ENCODE measurements at regions not wholly inside any gene's neighbourhood (a gene's known extent, or its start where the extent isn't known, plus 50 kb on each side); places are given as distances from the start of the nearest gene placed in this dataset.
"Not testable (repeated sequence)": the region's sequence is repeated elsewhere in the genome, so short reads cannot be mapped to it uniquely, and the experiment has no call there.

DNA sequence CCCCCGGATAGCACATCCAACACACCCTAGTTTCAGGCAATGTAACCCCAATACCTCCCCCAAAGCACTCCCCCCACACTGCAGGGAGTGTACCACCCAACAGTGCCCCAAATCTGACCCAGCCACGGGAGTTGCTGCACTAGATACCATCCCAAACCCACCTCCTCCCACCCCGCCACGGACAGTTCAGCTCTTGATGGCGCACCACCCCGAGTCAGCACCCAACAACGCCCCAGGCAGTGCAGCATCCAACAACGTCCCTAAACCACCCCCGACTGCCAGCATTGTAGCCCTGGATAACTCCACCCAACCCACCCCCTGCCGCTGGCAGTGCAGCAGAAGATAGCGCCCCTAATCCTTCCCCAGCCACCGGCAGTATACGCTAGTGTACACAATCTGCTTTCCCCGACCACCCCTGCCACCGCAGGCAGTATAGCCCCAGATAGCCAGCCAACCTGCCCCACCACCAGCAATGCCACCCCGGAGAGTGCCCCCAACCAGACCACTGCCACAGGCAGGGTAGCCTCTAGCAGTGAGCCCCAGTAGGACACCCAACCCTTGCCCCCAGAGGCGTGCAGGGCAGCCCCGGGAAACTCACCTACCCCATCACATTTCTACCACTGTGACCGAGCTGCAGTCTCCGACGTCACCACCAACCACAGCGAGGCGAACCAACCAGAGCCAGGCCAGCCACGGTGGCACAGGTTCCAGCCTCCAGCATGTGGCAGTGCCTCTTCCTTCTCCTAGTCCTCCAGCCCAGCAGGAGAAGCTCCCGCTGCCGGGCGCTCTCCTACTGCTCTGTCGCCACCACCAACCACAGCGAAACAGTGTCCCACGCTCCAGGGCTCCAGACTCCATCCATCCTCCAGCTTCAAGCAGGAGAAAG is 178.1 kb downstream of the POTEB3 start:
- DNase-seq, result peak; percentile 58

DNA sequence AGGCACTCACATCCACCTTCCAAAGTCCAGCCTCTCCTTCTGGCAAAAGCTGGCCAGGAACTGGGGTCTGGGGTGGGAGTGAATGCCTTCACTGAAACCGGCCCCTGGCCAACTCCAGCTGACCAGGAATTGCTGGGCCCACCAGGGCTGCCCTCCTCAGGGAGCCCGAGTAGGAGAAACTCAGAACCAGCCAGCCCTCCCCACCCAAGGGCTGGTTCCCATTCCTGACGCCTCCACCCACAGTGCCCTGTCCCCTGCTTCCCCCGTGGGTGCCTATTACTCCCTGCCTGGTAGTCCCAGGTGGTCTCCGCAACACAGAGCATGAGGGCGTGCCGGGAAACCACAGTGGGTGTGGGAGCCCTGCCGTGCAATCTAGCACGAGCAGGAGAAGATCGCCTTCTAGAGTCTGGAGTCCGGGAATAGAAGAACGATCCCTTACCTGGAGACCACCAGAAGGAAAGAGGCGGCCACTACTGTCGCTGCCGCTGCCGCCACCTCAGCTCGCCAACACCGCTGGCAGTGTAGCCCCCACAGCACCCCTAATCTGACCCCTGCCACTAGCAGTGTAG is 178.8 kb downstream of the POTEB3 start:
- DNase-seq, result peak; percentile 61

DNA sequence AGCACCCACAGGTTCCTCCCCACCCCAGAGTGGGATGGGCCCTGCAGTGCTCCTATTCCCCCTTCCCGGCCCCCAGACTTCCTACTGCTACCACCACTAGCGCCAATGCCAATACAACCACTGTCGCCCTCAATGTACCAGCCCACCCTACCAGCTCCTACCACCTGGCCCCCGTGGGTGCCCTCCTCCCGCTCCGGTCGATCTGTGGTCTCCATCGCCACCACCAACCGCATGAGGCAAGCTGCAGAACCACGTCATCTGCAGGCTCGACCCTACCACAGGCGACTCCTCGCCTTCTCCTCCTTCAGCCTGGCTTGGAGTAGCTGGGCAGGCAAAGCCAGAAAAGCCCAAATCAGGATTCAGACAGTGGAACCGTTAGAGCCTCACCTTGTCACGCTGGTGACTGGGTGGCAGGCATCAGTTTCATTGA is 179.3 kb downstream of the POTEB3 start:
- DNase-seq, result no peak

DNA sequence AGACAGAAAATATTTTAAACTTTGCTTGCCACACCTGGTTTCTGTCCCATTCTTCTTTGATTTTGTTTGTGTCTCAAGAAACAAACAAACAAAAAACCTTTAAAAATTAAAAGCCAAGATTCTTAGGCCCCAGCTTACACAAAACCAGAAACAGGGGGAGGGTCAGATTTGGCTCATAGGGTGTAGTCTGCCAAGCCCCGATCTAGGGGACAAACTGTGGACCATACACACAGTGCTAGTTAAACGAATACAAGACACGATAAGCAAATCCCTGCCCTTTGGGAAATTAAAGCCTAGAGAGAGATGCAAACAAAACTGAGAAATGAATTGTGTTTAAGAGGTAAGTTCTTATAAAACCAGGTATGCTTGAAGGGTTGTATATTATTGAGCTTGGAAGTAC is 181.7 kb downstream of the POTEB3 start:
- DNase-seq, result not testable (repeated sequence)

DNA sequence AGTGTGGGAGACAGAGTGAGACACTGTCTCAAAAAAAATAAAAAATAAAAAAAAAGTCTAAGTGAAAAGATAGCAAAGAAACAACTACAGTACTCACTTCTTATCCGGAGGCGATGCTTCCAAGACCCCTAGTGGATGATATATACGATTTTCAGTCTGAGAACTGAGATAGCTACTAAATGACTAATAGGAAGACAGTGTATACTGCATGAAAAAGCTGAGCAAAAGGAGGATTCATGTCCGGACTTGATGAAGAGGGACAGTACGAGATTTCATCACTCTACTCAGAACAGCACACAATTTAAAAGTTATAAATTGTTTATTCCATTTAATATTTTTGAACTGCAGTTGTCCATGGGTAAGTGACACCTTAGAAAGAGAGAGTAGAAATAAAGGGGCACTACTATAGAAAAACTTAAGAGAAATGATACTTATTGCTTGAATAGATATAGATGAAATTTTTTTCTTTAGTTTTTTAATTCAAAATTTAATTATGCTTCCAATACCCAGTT is 190.7 kb downstream of the POTEB3 start:
- DNase-seq, result not testable (repeated sequence)
